HT1080 (cell line): ENCODE measurements at regions not wholly inside any gene's neighbourhood (a gene's known extent, or its start where the extent isn't known, plus 50 kb on each side); places are given as distances from the start of the nearest gene placed in this dataset.
A peak's percentile ranks its signal among the peaks of the same experiment; 100 is the strongest.

Source experiments
- DNase-seq: peaks from one replicate; pipeline ENCODE4 v3.0.0-alpha.2; 2015; ENCODE audit warnings: low read depth

DNA sequence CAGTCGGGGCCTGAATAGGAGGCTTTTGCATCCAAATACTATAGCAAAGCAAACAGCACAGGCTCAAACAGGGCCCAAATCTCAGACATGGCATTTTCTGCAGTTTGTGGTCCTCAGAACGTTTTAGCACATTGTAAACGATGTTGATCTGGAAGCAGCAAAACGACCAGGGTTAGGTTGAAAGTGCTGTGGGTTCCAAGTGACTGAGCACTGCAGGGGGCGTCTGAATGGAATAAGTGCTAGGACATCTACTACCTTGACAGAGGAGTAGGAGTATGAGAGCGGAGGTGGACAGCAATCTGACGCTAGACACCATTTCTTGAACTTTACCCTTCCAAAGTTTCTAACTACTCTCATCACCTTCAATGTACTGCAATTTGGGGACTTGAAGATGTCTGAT lies 214.9 kb downstream of the BARHL2 start:
- DNase-seq = no peak

DNA sequence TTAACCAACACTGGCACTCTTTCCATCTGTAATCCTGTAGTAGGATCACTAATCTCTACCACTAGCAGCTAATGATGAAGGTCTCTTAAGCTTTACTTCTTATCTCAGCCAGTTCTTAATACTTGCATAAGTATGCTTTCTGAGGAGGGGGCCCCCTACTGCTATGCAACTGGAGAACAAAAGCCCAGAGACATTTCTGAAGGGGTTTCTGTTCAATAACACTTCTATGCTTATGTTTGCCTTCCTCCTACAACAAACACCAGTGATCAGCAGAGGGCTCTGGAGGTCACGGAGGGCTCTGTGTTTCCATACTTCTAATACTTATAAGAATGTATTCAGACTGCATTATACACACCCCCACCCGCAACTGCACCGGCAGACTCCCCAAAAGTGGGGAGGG lies 215.8 kb downstream of the BARHL2 start:
- DNase-seq = no peak

DNA sequence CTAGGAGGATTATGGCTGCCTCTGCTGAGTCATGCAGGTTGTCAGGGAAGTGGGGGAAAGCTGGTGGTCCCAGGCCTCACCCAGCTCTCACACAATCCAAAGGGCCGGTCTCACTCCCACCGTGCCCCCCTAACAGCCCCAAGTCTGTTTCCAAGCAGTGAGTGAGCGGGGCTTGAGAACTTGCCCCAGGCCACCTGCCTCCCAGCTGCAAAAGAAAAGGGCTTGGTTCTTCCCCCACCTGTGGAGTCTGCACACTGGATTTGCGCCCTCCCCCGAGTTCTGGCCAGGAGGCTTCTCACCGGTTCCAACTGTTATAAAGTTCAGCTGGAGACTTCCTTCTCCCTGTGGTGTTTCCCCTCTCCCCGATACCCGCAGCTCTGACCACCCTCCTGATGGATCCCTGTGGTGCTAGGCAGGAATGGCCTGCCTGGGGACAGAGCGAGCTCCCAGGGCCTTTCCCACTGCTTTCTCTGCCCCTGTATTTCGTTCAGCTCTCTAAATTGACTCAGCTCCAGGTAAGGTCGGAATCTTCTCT lies 222.3 kb downstream of the BARHL2 start:
- DNase-seq = no peak

DNA sequence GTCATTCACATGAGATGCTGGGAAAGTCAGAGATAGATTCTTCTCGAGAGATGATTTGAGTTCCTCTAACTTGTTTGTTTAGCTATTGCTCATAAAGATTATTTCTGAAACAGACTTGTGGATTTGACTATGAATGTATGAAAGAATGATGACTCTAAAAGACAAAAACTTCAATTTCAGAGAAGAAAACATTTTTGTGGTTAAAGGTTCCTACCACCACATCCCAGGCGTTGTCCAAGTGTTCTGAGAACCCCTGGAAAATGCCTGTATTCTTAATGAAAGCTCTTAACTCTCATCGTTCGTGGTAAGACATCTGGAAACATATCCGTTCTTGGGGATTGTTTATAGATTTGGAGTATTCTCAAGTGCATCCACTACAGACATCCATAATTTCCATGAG lies 228.7 kb downstream of the BARHL2 start:
- peak; percentile 79 for DNase-seq

DNA sequence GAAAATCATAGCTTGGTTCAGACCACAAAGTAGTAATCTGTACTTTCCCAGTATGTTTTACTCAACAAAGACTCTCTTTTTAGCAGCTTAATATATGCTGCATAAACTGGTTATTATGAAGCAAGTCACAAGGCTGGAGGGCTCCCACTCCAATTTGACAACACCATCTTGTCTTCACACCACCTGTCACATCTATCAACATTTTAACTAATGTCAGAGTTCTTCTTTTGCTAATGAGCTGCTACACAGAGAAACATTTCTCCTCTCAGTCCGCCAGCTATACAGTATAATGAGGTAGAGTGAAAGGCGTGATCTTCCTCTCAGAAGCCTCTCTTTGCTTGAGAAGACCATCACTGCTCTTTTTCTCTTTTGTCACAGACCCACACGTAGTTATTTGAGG lies 230.1 kb downstream of the BARHL2 start:
- DNase-seq = no peak

DNA sequence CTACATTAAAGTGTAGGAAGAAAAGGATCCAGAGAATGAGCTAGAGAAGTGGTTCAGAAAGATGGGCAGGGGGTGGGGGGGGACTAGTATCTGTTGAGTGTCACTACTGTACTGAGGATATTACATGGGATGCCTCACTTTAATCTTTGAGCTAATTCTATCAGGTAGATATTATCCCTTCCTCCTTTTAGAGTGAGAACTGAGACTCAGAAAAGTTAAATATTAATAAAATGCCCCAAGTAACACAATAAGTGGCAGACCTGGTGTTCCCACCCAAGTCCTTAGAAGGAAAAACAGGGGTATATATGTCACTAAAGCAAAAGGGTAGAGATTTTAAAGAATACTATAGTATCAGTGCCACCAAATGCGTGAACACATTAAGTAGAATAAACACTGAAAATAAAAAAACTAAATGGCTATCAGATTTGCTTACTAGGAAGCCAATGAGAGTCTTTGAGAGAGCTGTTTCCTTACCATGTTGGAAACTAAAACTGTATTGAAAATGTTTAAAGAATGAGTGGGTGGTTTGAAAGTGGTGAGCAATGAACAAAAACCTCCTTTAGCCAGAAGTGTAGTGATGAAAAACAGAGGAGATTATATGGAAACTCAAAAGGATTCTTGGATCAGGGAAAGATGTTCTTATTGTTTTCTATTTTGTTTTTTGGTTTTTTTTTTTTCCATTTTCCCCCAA lies 230.8 kb downstream of the BARHL2 start:
- DNase-seq = no peak

DNA sequence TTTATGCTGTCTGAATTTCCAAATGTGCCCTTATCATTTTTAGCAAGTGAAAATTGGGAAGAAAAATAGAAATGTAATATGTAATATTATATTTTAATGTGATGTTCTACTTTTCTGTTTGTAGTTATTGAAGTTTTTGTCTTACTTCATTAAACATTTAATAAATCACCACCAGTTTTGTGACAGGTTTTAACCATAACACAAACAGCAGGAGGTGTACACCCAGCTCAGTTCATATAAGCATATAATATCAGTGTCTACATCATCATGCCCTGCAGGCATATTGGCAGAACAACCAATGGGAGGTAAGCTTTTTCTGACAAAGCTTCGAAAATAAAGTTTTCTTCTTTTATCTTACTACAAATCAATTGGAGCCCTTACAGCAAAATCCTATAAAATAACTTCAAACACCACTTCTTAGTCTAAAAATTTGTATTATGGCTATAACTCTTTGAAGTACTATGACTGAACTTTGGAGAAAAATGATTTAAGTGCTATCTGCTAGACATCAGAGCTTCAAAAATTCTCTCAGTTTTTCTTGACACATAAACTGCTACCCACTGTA lies 236.7 kb downstream of the BARHL2 start:
- DNase-seq = no peak

DNA sequence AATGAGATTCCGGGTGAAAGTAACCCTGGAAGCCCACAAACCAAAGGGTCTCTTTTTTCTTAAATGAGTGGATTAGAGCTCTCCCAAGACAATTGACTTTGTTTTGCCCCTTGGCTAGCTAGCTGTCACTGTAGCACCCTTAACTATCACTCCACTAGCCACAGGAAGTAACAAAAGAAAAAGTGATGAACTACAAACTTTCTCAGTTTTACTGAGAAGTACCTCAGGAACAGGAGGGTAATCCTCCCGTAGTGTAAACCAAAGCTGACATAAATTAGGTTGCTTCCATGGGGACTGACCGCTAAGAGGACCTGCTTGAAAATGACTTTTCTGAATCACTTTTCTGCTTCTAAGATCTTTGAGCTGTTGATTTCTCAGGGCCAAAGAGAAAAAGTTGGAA lies 240.1 kb downstream of the BARHL2 start:
- DNase-seq = no peak

DNA sequence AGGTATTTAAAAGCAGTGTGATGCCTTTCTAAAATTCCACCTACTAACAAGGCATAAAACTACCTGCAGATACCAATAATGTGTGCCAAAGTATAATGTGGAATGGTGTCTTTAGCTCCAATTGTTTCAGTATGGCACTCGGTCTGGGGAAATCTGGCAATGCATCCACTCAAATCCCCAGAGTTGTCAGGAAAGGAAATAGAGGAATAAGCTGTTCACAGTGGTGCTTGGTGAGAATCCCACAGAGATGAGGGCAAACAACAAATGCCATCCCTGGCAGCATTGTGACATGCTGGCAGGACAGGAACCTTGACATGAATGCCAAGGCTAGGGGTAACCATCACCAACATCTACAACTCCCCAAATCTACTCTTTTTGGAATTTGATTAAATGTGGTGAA lies 240.7 kb downstream of the BARHL2 start:
- no peak for DNase-seq

DNA sequence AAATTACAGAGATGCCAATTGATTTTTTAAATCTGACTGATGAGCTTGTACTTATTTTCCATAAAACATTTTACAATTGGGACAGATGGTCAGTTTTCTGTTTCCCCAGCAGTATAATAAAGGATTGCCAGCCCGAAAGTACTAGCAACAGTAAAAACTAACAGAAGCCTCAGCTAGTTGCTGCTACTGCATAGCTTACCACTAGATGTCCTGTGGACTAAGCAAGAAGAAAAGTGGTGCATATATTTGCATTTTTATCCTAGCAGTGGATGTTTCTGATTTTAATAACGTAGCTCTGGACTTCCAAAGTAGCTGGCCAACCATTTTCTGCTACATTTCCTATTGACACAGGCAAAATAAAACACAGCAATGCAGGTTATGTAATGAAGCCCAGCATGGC lies 241.5 kb downstream of the BARHL2 start:
- DNase-seq = peak; percentile 3

DNA sequence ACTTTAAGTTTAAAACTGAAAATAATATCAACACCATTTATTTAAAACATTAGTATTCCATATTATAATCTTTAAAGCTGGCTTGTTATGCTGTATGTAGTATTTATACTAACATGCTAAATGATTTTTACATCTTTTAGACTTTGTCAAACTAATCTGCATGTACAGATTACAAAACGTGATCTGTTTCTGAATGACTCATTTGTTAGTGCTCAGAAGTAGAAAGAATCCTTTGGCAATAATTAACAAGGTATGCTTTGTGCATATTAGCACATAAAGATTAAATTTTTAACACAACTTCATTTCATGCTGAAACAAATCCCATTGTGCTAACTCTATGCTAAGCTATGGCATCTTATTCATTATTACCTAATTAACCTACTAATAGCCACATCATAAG lies 242.4 kb downstream of the BARHL2 start:
- DNase-seq = no peak

DNA sequence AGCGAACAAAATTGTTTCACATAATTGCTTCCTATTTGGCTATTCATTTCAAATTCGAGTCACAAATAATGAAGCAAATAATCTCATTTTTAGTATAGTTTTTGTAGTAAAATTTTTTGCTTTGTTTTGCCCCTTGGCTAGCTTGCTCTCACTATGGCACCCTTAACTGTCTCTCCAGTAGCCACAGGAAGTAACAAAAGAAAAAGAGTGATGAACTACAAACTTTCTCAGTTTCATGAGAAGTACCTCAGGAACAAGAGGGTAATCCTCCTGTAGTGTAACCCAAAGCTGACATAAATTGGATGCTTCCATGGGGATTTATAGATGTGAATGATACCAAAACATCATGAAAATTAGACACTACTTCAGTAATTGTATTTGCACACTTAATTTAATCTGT lies 242.9 kb downstream of the BARHL2 start:
- no peak for DNase-seq

DNA sequence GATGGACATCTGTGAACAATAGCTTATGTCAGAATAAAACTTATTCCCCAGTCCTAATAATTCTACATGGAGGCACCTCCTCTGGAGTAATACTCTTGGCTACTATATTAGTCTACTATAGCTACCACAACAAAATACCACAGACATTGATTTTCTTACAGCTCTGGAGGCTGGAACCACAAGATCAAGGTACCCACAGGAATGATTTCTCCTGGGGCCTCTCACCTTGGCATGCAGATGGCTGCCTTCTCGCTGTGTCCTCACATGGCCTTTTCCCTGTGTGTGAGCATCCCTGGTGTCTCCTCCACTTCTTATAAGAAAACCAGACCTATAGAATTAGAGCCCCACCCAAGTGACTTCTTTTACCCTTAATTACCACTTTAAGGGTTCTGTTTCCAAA lies 244.3 kb downstream of the BARHL2 start:
- DNase-seq = no peak

DNA sequence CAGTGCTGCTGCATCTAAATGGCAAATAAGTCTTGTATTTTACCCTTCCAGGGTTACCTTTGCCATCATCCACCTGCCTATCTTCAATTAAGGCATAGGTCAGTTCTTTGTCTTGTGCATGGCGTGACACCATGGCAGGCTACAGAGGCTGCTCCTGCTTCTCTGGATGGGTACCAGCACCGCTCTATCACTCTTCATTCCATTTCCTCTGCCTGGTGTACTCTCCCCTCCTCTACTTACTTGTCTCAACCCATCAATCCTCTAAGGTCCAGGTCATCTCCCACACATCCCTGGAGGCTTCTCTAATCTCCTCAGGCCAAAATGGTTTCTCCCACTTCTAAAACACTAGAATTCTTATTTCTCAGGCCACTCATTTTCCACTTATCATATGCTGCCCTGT lies 257.5 kb downstream of the BARHL2 start:
- DNase-seq = no peak

DNA sequence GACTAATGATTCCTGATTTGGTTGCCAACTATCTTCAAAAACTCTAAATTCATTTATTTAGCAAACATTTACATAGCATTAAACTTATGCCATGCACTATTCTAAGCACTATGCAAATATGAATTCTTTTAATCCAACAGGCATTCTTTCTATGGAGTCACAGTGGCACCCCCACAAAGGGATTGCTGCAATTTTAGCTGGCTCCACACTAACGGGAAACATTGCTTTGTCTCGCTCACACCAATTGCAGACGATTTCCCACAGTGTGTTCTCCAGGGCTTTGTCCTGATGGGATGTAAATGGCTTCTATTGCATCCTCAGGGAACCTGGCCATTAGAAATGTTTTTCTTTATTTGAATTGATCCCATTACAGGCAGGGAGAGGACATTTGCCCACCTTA lies 259.1 kb downstream of the BARHL2 start:
- DNase-seq = no peak

DNA sequence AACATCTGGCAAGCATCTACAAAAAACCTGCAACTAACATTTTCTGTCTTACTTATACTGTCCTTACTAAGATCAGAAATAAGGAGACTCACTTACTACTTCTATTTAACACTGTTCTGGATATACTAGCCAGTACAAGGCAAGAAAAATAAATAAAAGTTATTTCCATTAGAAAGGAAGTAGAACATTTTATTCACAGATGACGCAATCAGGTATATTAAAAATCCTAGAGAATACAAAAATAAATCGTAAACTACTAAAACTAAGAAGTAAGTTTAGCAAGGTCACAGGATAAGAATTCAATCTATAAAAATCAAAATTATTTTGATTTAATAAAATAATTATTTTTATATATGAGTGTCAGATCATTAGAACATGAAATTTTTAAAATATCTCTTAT lies 264.6 kb downstream of the BARHL2 start:
- DNase-seq = no peak

DNA sequence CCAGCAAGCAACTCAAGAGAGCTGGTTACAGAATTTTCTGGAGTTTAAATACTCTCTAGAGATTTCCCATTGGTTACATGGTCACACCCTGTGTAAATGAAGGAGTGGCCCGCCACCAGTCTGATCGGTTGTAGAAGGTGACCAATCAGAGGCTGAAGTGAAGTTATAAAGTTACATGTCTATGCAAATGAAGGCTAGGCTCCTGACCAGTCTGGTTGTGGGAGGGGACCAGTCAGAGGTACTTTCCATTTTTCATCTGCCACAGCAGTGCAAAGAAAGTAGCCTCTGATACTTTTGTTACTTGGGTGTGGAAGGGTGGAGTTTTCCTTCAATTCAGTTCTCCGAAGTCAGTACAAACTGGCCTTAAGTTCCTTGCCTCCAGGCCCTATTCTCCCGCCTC lies 273.7 kb downstream of the BARHL2 start:
- DNase-seq = no peak

DNA sequence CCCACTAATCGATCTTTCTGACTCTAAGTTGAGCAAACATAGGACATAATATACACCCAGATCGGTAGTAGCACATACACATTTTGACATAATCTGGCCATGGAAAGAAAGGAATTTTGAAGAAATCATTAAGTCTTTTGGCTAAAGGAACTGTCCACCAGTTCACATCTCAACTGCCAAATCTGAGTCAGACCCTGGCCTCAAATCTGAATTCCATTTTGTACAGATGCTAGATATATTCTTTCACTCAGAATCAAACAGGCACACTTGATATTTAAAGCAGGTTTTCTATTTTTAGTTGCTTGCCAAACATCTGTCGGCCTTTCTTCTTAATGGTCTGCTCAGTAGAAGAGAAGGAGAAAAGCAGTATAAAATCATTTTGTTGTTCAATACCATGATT lies 281.8 kb downstream of the BARHL2 start:
- no peak for DNase-seq

DNA sequence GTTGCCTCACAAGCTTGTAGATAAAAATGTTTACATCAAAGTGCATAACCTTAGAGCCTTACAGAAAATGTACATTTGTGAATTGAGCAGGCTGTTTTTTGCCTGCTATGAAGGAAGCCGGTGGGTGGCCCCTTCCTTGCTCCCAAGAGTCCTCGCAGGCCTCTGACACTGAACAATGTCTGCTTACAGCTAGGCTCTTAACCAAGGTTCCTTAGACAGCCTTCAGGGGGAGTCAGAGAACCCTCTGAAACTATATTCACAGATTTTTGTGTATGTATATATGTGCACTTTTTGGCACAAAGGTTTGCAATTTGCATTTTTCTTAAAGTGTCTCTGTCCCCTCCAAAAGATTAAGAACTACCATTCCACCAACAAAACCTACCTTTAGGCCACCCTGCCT lies 282.6 kb downstream of the BARHL2 start:
- DNase-seq = peak; percentile 5

DNA sequence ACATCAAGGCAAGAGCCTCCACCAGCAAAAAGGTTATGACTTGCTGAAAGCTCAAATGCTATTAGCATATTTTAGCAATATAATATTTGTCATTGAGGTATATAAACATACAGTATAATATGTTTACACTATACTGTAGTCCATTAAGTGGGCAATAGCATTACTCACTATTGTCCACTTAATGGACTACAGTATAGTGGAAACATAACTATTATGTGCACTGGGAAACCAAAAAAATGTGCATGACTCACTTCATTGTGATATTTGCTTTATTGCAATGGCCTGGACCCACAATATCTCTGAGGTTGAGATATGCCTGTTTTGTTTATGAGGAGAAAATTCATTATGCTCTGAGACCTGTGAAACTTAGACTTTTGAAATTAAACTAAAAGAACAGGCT lies 300.0 kb downstream of the BARHL2 start:
- DNase-seq = peak; percentile 26

DNA sequence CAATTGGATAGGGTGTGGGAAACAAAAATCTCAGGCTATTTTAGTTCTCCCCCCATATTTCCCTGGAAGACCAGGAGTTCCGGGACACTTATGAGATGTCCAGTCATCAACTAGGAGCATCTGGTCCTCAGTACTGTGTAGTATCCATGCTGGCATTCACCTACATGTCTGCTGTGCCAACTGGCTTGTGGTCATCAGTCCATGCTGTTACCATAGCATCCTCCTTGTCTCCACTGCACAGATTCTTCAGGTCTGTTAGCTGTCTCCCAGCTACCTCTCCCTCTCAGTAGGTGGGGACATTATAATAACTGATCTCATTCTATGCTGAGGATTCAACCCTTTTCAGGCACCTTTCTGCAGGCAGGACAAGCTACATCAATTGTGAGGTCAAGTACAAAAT lies 302.9 kb downstream of the BARHL2 start:
- no peak for DNase-seq

DNA sequence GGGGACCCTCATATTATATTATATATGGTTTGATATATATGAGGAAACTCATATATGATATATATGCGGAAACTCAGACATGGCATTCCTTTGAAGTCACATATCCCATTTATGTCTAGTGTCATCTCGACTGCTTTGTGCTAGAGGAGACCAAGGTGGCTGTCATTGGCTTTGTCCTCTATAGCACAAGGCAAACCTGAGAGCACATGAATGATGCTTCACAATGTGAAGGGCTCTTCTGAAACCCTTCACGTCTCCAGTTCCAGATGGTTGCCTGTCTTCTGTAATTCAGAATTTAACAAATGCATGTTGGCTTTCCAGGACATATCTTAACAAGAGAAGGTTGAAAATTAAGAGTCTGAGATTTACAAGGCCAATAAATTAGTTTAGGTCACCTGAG lies 303.6 kb downstream of the BARHL2 start:
- DNase-seq = no peak

DNA sequence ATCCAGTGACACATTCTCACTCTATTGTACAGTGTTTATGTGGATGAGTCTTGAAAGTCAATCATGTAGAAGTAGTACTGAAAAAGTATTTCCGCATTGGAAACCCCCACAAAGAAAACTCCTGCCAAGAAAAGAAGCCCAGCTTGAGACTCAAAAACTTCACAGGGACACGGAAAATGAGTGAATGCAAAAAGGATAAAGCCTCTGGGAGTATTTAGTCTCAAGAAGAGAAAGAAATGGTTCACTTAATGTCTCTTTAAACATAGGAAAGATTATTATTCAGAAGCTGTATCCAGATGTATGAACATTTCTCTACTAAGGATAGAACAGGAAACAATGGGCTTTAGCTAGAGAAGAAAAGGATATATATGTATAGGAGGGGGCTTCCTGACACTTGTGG lies 304.5 kb downstream of the BARHL2 start:
- DNase-seq = no peak

DNA sequence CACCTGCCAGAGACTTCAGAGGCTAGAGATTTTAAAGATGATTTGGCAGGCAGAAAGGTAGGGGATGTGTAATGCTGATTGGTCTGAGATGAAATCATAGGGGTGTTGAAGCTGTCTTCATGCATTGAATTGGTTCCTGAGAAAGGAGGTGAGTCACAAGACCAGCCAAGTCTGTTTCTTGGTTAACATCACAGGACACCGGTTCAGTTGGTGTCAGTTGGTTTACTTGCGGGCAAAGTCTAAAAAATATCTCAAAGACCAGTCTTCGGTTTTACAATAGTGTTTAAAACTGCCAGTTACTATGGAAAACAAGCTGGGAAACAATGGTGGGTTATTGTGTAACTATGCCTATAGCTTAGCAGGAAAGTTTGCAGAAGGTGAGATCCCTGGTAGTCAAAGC lies 305.9 kb downstream of the BARHL2 start:
- DNase-seq = peak; percentile 6
